Prostate gland (tissue), 2 donors: ENCODE measurements at regions not wholly inside any gene's neighbourhood (a gene's known extent, or its start where the extent isn't known, plus 50 kb on each side); places are given as distances from the start of the nearest gene placed in this dataset.

Experiments
- POLR2A ChIP-seq: fragments of 450-650 bp; IDR thresholded peaks from one replicate; pipeline ENCODE4 v1.6.1; 2016; ENCODE audit warnings: antibody characterized with exemption, mild to moderate bottlenecking
- TF ChIP-seq, protein P1 (sequence below), 4 experiments: fragments of 200-600 bp in 2 of 4; fragments of 450-650 bp in 2 of 4; sonication (generic) in 2 of 4; IDR thresholded peaks; 1 replicate in 3 of 4; 2 replicates in 1 of 4; pipeline ENCODE4 v1.5.1; 2016 to 2019; ENCODE audit warnings: antibody characterized with exemption in 4 of 4, mild to moderate bottlenecking in 2 of 4, moderate library complexity in 2 of 4

GRCh38 chr4:28490669-28491068, 1630.0 kb downstream of the STIM2 start:
- TF ChIP-seq, protein P1, sequence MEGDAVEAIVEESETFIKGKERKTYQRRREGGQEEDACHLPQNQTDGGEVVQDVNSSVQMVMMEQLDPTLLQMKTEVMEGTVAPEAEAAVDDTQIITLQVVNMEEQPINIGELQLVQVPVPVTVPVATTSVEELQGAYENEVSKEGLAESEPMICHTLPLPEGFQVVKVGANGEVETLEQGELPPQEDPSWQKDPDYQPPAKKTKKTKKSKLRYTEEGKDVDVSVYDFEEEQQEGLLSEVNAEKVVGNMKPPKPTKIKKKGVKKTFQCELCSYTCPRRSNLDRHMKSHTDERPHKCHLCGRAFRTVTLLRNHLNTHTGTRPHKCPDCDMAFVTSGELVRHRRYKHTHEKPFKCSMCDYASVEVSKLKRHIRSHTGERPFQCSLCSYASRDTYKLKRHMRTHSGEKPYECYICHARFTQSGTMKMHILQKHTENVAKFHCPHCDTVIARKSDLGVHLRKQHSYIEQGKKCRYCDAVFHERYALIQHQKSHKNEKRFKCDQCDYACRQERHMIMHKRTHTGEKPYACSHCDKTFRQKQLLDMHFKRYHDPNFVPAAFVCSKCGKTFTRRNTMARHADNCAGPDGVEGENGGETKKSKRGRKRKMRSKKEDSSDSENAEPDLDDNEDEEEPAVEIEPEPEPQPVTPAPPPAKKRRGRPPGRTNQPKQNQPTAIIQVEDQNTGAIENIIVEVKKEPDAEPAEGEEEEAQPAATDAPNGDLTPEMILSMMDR (IDR thresholded peaks at IDR 0.05) = no peak
- TF ChIP-seq POLR2A = no peak
